ENCODE measurements at regions not wholly inside any gene's neighbourhood (a gene's known extent, or its start where the extent isn't known, plus 50 kb on each side); places are given as distances from the start of the nearest gene placed in this dataset.

GRCh38 chr20:11350126-11351005 is 567.3 kb upstream of the BTBD3 start:
- TF ChIP-seq, protein P1, sequence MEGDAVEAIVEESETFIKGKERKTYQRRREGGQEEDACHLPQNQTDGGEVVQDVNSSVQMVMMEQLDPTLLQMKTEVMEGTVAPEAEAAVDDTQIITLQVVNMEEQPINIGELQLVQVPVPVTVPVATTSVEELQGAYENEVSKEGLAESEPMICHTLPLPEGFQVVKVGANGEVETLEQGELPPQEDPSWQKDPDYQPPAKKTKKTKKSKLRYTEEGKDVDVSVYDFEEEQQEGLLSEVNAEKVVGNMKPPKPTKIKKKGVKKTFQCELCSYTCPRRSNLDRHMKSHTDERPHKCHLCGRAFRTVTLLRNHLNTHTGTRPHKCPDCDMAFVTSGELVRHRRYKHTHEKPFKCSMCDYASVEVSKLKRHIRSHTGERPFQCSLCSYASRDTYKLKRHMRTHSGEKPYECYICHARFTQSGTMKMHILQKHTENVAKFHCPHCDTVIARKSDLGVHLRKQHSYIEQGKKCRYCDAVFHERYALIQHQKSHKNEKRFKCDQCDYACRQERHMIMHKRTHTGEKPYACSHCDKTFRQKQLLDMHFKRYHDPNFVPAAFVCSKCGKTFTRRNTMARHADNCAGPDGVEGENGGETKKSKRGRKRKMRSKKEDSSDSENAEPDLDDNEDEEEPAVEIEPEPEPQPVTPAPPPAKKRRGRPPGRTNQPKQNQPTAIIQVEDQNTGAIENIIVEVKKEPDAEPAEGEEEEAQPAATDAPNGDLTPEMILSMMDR (IDR thresholded peaks at IDR 0.05; ENCODE audit: low read length), result no peak
- TF ChIP-seq EZH2 (optimal IDR thresholded peaks at IDR 0.05; ENCODE audit: low read depth, low read length) (no peak), EZH2phosphoT487 (IDR thresholded peaks at IDR 0.05; ENCODE audit: low read length) (no peak)
